ENCODE measurements at regions not wholly inside any gene's neighbourhood (a gene's known extent, or its start where the extent isn't known, plus 50 kb on each side); places are given as distances from the start of the nearest gene placed in this dataset.

- peak; percentile 32 for DNase-seq
- peaks cover 9% of the 10 kb centered on the region for H3K27me3 ChIP-seq (ENCODE audit: control insufficient read depth, insufficient read depth, low read length)
- H3K4me1 ChIP-seq (ENCODE audit: control insufficient read depth, insufficient read depth, low read length), result peaks cover 63% of the 10 kb centered on the region
- peak overlapping the region; percentile 89 for H3K27ac ChIP-seq (ENCODE audit: low read length)
- no peaks in the 10 kb centered on the region for H3K9me3 ChIP-seq (replicated peaks; ENCODE audit: control insufficient read depth, low read depth, low read length)
- H3K4me3 ChIP-seq (ENCODE audit: low read length), result no peak overlapping the region
- 58% methylated on average over 36 of the region's 36 CpGs for WGBS (ENCODE audit: insufficient coverage)
- no peaks in the 10 kb centered on the region for H3K36me3 ChIP-seq (ENCODE audit: control insufficient read depth, insufficient read depth, low read length)
These were observed 182.8 kb downstream of the SEC14L1 start for GRCh38 chr17:77323413-77324171.

DNA sequence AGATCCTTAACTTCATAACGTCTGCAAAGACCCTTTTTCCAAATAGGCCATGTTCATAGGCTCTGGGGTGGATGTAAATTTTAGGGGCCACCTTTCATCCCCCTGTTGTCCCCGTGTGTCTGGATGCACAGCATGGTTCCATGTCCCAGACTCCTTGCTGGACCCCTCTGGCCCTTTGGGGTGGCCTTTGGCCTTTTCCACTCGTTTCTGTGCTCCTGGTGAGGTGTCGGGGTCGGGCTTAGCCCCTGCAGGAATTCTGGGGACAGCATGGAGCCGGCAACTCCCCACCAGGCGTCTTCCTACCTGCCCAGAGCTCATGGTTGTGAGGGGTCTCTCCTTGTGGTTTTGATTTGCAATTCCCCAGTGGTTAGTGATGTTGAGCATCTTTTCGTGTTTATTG, 183.5 kb downstream of the SEC14L1 start:
- peak; percentile 9 for DNase-seq
- peaks cover 9% of the 10 kb centered on the region for H3K27me3 ChIP-seq (ENCODE audit: control insufficient read depth, insufficient read depth, low read length)
- H3K27ac ChIP-seq (ENCODE audit: low read length), result no peak overlapping the region
- H3K36me3 ChIP-seq (ENCODE audit: control insufficient read depth, insufficient read depth, low read length), result no peaks in the 10 kb centered on the region
- no peak overlapping the region for H3K4me3 ChIP-seq (ENCODE audit: low read length)
- H3K9me3 ChIP-seq (replicated peaks; ENCODE audit: control insufficient read depth, low read depth, low read length), result no peaks in the 10 kb centered on the region
- 96% methylated on average over 4 of the region's 8 CpGs for WGBS (ENCODE audit: insufficient coverage)
- peaks cover 57% of the 10 kb centered on the region for H3K4me1 ChIP-seq (ENCODE audit: control insufficient read depth, insufficient read depth, low read length)

DNA sequence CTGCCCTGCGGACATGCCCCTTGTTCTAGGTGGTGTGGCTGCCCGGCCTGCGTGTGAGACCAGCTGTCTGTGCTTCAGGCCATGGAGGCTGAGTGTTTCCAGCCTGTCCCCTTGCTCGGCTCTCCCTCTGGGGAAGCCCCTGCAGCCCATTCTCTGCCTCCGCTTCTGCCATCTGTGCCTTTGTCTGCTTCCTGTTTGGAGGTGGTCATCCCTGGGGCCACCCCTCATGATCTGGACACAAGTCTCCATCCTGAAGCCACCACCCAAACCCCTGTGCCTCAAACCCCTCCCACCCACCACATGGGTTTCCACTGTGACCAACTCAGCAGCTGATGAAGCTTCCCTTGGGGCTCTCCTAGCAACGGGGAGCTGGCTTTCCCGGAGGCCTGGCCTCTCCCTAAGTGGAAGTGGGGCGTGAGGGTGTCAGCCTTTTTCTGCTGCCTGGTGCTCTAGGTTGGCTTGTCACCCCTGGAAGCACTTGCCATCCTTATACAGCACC, 184.9 kb downstream of the SEC14L1 start:
- Histone ChIP-seq H3K27ac (ENCODE audit: low read length) (peak overlapping the region; percentile 67), H3K27me3 (ENCODE audit: control insufficient read depth, insufficient read depth, low read length) (no peaks in the 10 kb centered on the region), H3K4me3 (ENCODE audit: low read length) (no peak overlapping the region), H3K4me1 (ENCODE audit: control insufficient read depth, insufficient read depth, low read length) (peaks cover 44% of the 10 kb centered on the region), H3K9me3 (replicated peaks; ENCODE audit: control insufficient read depth, low read depth, low read length) (no peaks in the 10 kb centered on the region), H3K36me3 (ENCODE audit: control insufficient read depth, insufficient read depth, low read length) (no peaks in the 10 kb centered on the region)
- peak; percentile 39 for DNase-seq
- 65% methylated on average over 3 of the region's 8 CpGs for WGBS (ENCODE audit: insufficient coverage)

- 83% methylated on average over 10 of the region's 18 CpGs for WGBS (ENCODE audit: insufficient coverage)
- Histone ChIP-seq H3K4me3 (ENCODE audit: low read length) (no peak overlapping the region), H3K4me1 (ENCODE audit: control insufficient read depth, insufficient read depth, low read length) (peaks cover 41% of the 10 kb centered on the region), H3K27ac (ENCODE audit: low read length) (no peak overlapping the region), H3K36me3 (ENCODE audit: control insufficient read depth, insufficient read depth, low read length) (no peaks in the 10 kb centered on the region), H3K9me3 (replicated peaks; ENCODE audit: control insufficient read depth, low read depth, low read length) (no peaks in the 10 kb centered on the region), H3K27me3 (ENCODE audit: control insufficient read depth, insufficient read depth, low read length) (no peaks in the 10 kb centered on the region)
- peak; percentile 26 for DNase-seq
These were observed 185.4 kb downstream of the SEC14L1 start for GRCh38 chr17:77326076-77326591.

DNA sequence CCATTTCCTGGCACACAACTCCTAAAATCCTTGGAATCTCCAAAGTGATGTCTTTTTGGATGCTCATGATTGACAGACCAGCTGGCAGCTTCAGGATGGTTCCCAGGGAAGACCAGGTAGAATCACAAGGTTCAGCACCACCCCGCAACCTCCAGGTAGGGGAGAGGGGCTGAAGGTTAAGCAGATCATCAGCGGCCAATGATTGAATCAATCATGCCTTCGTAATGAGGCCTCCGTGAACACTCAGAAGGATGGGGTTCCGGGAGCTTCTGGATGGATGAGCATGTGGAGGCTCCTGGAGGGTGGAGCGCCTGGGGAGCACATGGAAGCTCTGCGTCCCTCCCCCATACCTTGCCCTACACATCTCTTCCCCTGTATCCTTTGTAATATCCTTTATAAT, 185.9 kb downstream of the SEC14L1 start:
- peak; percentile 8 for DNase-seq
- 100% methylated on average over 2 of the region's 7 CpGs for WGBS (ENCODE audit: insufficient coverage)
- H3K27me3 ChIP-seq (ENCODE audit: control insufficient read depth, insufficient read depth, low read length), result no peaks in the 10 kb centered on the region
- no peaks in the 10 kb centered on the region for H3K9me3 ChIP-seq (replicated peaks; ENCODE audit: control insufficient read depth, low read depth, low read length)
- H3K36me3 ChIP-seq (ENCODE audit: control insufficient read depth, insufficient read depth, low read length), result no peaks in the 10 kb centered on the region
- H3K4me3 ChIP-seq (ENCODE audit: low read length), result no peak overlapping the region
- peaks cover 45% of the 10 kb centered on the region for H3K4me1 ChIP-seq (ENCODE audit: control insufficient read depth, insufficient read depth, low read length)
- H3K27ac ChIP-seq (ENCODE audit: low read length), result no peak overlapping the region

DNA sequence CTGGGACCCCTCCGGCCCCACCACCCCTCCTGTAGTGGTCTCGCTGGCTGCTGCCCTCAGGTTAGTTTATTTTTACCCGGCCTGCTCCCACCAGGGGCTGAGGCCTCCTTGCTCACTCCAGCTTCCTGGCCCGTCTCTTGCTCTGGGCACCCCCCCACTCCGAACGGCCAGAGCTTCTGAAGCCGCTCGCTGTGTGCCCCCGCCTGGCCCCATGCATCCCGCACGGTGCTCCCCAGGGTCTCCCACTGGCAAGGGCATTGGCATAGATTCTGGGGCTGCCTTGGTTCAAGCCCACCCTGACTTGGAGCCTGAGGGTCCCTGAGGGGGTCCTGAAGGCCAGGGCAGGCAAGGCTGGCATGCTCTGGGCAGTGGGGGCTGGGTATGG, 186.4 kb downstream of the SEC14L1 start:
- Histone ChIP-seq H3K27me3 (ENCODE audit: control insufficient read depth, insufficient read depth, low read length) (no peaks in the 10 kb centered on the region), H3K27ac (ENCODE audit: low read length) (no peak overlapping the region), H3K9me3 (replicated peaks; ENCODE audit: control insufficient read depth, low read depth, low read length) (no peaks in the 10 kb centered on the region), H3K4me1 (ENCODE audit: control insufficient read depth, insufficient read depth, low read length) (peaks cover 46% of the 10 kb centered on the region), H3K36me3 (ENCODE audit: control insufficient read depth, insufficient read depth, low read length) (no peaks in the 10 kb centered on the region), H3K4me3 (ENCODE audit: low read length) (no peak overlapping the region)
- DNase-seq, result peak; percentile 9
- 73% methylated on average over 10 of the region's 11 CpGs for WGBS (ENCODE audit: insufficient coverage)

DNA sequence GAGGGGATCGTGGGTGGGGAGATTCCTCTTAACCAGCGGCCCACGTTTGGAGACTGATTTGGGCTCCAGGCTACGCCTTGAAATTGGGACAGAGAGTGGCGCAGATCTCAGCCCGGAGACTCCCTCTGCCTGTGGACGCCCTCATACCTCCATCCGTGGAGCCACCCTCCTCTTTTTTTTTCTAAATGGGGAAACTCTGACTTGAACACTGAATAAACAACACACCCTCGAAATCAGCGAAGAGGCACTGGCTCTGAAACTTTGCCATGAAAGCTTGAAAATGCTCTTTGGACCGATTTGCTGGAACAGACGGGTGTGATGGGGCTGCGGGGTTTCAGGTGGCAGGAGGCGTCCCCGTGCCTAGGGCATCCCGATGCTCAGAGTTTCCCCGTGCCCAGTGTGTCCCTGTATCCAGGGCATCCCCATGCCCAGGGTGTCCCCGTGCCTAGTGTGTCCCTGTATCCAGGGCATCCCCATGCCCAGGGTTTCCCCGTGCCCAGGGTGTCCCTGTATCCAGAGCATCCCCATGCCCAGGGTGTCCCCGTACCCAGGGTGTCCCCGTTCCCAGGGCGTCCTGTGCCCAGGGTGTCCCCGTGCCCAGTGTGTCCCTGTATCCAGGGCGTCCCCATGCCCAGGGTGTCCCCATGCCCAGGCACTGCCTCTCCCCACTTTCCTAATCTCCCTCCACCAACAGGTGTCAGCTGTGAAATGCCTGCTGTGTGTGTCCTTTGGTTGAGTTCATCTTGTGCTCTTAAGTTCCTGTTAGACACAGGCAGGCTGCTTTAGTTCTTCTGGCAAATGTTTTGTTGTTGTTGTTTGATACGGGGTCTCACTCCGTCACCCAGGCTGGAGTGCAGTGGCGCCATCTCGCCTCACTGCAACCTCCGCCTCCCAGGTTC, 187.0 kb downstream of the SEC14L1 start:
- DNase-seq, result peak; percentile 43
- Histone ChIP-seq H3K4me1 (ENCODE audit: control insufficient read depth, insufficient read depth, low read length) (peaks cover 39% of the 10 kb centered on the region), H3K9me3 (replicated peaks; ENCODE audit: control insufficient read depth, low read depth, low read length) (no peaks in the 10 kb centered on the region), H3K27ac (ENCODE audit: low read length) (no peak overlapping the region), H3K27me3 (ENCODE audit: control insufficient read depth, insufficient read depth, low read length) (no peaks in the 10 kb centered on the region), H3K4me3 (ENCODE audit: low read length) (no peak overlapping the region), H3K36me3 (ENCODE audit: control insufficient read depth, insufficient read depth, low read length) (no peaks in the 10 kb centered on the region)
- WGBS (ENCODE audit: insufficient coverage), result 87% methylated on average over 14 of the region's 29 CpGs

DNA sequence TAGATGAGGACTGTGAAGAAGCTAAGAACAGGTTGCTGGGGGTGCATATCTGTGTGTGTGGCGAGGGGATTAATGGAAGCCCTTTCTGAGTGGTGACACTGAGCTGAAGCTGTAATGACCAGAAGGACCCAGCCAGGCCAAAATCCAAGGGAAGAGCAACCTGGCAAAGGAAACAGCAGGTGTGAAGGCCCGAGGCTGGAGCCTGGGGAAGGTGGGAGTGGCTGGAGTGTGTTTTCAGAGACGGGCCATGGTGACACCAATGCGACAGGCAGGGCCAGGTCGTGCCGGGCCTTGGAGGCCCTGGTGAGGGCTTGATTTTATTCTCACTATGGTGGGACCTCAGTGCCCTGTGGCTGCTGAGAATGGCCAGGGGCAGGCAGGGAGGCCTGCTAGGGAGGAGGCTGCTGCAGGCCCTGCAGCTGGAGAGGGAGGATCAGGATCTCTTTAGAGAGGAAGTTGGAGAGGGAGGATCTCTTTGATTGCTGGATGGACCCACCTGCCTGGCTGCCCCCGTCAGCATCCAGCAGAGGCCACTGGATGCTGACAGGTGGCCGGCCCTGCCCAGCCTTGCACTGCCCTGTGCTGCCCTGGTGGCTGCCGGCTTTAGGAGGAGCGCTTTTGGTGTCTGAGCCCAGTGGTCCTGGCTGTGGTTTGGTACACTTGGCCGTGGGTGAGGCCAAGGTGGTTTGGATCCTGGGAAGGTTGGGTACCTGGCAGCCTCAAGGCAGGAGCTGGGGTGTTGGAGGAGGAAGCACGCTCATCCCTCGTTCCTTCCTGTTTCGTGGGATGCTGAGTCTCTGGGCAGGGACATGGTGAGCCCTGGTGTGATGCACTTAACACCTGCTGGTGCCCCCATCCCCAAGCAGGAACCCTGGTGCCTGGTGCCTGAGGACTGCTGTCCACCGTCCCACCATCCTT, 188.3 kb downstream of the SEC14L1 start:
- no peak overlapping the region for H3K27ac ChIP-seq (ENCODE audit: low read length)
- peak; percentile 6 for DNase-seq
- 63% methylated on average over 15 of the region's 15 CpGs for WGBS (ENCODE audit: insufficient coverage)
- H3K9me3 ChIP-seq (replicated peaks; ENCODE audit: control insufficient read depth, low read depth, low read length), result no peaks in the 10 kb centered on the region
- H3K36me3 ChIP-seq (ENCODE audit: control insufficient read depth, insufficient read depth, low read length), result no peaks in the 10 kb centered on the region
- H3K4me3 ChIP-seq (ENCODE audit: low read length), result no peak overlapping the region
- H3K4me1 ChIP-seq (ENCODE audit: control insufficient read depth, insufficient read depth, low read length), result peaks cover 26% of the 10 kb centered on the region
- H3K27me3 ChIP-seq (ENCODE audit: control insufficient read depth, insufficient read depth, low read length), result no peaks in the 10 kb centered on the region

DNA sequence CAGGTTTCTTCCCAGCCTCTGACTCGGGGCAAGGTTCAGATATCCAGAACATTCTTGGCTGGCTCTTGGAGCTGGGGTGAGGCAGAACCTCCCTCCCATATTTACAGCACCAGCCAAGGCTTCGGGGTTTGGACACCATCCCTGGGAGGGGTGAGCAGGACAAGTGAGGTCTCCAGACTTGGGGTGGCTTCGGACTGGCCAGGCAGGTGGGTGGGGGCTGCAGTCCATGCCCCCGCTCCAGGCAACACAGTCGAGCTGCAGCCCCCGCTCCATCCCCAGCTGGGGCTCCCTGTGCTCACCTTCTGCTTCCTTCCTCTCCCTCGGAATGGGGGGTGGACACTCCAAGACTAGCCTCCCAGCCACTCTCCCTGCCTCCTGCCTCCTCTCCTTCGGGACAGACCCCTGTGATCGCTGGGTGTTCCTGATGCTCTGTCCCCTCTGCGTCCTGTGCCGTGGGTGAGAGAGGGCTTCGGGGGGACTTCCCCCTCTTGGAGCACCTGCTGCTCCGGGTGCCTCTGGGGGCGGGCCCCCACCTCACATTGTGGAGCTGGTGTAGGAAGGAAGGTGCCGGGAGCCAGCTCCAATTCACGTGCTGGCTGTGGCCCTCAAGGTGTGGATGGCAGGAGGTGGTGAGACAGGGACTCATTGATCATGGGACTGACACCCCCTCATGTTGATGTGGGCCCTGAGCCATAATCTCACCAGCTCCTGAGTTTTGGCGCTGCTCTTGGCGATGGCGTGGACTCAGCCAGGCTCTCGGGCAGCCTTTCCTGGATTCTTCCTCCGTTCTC, 189.2 kb downstream of the SEC14L1 start:
- no peaks in the 10 kb centered on the region for H3K9me3 ChIP-seq (replicated peaks; ENCODE audit: control insufficient read depth, low read depth, low read length)
- H3K27me3 ChIP-seq (ENCODE audit: control insufficient read depth, insufficient read depth, low read length), result no peaks in the 10 kb centered on the region
- peaks cover 24% of the 10 kb centered on the region for H3K4me1 ChIP-seq (ENCODE audit: control insufficient read depth, insufficient read depth, low read length)
- WGBS (ENCODE audit: insufficient coverage), result 78% methylated on average over 11 of the region's 21 CpGs
- H3K36me3 ChIP-seq (ENCODE audit: control insufficient read depth, insufficient read depth, low read length), result no peaks in the 10 kb centered on the region
- DNase-seq, result peak; percentile 11
- no peak overlapping the region for H3K4me3 ChIP-seq (ENCODE audit: low read length)
- H3K27ac ChIP-seq (ENCODE audit: low read length), result no peak overlapping the region

All from muscle of leg (tissue), 3 donors.